Right renal pelvis (tissue), 4 donors: ENCODE measurements at regions not wholly inside any gene's neighbourhood (a gene's known extent, or its start where the extent isn't known, plus 50 kb on each side); places are given as distances from the start of the nearest gene placed in this dataset.

Experiments used
- DNase-seq, 4 donors: peaks; one replicate each; pipeline ENCODE4 v3.0.0-alpha.2; 2013; ENCODE audit warnings: low read depth in 4 of 4, low spot score in 3 of 4, missing footprints in 1 of 4

DNA sequence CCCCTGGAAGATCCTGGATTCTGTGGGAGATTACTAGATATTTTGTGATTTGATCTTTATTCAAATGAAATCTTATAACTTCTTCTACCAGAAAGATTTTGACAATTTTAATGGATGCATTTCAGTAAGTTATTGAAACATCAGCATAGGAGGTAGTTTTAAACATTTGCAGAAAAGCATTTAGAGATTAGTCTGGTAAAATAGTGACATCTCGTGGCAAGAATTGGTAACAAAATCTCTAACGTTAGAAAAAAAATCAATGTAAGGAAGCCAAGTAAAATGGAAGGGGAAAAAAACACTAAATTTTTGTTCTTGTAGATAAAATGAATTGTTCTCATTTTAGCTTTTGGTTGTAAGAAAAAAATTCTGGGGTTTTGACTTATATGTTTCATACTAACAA lies 73.3 kb downstream of the TASL start:
- DNase-seq: peak in 2 of 4 donors; percentile 10 to 22

DNA sequence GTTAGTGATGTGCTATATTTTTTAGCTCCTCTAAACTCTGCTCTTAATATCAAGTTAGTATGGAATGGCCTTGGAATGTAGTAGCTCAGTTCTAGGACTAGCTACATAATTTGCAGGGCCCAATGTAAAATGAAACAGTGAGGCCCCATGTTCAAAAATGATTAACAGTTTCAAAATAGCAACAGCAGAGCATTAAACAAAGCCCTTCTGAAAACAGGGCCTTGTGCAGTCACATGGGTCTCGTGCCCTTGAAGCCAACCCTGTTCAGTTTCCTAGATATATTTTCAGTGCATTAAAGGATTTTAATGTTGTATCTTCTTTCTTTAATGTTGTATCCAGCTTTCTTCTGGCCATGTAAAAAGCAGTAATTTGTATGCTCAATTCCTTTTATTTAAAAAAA lies 82.1 kb downstream of the TASL start:
- DNase-seq: no peak

DNA sequence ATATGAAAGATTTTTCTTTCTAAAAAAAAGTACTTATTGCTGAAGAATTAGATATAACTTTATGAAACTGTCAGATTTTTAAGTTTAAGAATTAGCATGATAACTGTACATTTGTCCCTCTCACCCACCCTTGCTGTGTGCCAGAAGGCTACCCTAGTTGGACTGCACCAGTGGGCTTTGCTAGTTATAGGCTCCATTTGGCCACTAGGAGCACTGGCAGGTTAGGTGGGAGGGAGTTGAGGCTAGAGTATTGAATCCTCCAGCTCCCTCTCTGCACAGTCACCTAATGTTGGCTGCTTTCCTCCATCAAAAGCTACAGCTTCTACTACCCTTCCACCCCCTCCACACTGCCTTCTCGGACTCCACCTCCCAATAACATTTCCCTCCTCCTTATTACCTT lies 84.2 kb downstream of the TASL start:
- DNase-seq: no peak

DNA sequence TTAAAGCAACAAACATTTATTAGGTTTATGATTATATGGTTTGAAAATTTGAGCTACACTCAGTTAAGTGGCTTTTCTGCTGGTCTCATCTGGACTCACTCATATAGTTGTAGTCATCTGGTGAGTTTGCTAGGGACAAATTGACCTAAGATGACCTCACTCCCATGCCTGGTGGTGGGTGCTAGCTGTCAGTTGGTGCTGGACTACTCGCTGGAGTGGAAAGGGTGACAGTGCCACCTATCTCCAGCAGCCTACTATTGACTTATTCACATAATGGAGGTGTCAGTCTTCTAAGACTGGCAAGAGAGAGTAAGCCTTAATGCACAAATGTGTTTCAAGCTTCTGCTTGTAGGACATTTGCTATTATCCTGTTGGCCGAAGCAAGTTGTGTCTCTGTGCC lies 88.2 kb downstream of the TASL start:
- no peak for DNase-seq

DNA sequence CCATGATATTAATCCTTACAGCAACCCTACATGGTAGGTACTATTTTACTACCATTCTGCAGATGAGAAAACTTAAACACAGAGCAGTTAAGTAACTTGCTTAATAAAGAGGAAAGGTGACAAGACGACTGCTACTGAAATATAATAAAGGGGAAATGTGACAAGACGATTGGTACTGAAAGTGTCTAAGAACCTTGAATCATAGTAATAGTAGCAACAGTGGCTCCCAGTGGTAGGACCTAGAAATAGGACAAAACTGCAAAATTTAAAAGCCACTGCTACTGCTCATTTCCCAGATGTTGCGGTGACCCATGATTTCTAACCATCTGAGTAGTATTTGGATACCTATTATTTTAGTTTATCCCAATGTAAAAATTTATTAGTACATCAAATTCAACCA lies 89.5 kb downstream of the TASL start:
- peak in 1 of 4 donors; percentile 1 for DNase-seq

DNA sequence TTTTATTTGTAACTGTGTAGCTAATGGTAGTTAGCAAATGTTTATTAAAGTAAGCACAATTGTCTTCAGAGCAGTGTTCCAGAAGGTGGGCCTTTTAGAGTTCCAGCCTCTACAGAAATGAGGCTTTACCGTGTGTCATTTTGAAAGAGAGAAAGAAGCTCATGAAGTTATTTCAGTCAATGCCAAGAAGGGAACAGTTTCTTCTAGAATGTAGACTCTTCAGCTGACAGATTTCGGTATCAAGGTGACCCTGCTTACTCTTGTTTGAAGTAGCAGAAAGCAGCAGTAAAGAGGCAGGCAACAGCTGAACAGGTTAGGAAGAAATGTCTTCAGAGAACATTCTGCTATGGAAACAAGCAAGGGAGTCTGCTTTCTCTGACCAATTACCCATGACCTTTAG lies 93.6 kb downstream of the TASL start:
- DNase-seq: no peak

DNA sequence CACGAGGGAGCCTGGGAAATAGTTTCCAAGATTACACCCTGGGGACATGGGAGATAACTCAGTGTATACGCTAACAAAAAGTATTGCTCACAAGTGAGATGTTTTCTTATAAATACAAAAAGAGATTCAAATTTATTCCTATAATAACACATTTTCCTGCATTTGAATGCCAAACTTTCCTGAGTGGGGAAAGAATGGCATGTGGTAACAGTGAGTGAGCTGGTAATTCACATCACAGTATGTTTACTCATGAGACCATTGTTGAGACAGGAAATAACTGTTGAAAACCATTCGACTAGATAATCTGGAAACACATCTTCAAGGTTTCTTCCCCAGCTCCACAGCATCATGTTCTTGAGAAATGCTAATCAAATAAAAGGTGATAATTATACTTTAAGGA lies 109.1 kb downstream of the TASL start:
- no peak for DNase-seq
